SIG-M5 treated with dmso at 0.1 percent for 504 hours (cell line): ENCODE measurements at regions not wholly inside any gene's neighbourhood (a gene's known extent, or its start where the extent isn't known, plus 50 kb on each side); places are given as distances from the start of the nearest gene placed in this dataset.
"Not testable (repeated sequence)": the region's sequence is repeated elsewhere in the genome, so short reads cannot be mapped to it uniquely, and the experiment has no call there.

Experiments used
- DNase-seq: peaks from one replicate; lab custom pipeline; 2025; ENCODE audit not compliant: unreplicated experiment; lab: John Stamatoyannopoulos, UW

DNA sequence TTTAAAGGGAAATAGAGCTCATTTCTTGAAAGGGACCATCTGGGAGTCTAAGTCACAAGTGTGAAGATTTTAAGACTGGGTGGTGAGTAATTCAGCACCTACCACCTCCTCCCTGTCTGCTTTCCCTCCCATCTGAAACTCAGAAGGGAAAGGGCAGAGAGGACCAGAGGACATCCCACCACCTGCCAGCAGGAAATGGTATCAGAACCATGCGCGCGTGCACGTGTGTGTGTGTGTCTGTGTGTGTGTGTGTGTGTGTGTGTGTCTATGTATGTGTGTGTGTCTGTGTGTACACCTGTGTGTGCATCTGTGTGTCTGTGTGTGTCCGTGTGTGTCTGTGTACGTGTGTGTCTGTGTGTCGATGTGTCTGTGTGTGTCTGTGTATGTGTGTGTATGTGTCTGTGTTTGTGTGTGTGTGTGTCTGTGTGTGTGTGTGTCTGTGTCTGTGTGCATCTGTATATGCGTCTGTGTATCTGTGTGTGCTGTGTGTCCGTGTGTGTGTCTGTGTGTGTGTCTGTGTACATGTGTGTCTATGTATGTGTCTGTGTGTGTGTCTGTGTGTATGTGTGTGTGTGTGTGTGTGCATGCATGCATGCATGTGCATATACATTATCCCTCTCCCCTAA is 76.8 kb downstream of the ZFP36L2 start:
- DNase-seq = no peak

- DNase-seq = no peak
Measured at GRCh38 chr2:43146083-43146482, 80.3 kb downstream of the ZFP36L2 start.

DNA sequence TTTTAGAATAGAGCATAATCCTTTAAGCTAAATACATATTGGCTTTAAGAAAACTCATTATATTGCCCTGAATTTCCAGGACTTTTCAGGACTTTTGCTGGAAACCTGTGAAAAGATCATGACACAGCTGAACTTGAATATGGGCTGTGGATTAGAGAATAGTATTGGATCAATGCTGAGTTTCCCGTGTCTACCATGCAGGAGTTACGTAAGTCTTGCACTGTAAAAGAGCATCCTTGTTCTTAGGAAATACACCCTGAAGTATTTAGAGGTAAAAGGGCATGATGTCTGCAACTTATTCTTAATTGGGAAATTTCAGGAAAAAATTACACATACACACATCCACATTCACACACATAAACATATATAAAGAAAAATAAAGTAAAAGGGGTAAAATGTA is 82.1 kb downstream of the ZFP36L2 start:
- peak; percentile 83 for DNase-seq

DNA sequence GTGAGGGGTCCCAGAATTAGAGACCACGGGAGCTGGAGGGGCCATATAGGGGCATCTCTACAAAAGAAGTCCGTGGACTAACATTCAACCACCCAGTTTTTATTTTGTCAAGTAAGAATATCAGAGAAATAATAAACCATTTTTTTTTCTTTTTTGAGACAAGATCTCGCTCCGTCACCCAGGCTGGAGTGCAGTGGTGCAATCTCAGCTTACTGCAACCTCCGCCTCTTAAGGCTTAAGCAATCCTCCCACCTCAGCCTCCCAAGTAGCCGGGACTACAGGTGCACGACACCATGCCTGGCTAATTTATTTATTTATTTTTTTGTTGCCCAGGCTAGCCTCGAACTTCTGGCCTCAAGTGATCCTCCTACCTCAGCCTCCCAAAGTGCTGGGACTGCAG is 82.7 kb downstream of the ZFP36L2 start:
- DNase-seq = no peak

DNA sequence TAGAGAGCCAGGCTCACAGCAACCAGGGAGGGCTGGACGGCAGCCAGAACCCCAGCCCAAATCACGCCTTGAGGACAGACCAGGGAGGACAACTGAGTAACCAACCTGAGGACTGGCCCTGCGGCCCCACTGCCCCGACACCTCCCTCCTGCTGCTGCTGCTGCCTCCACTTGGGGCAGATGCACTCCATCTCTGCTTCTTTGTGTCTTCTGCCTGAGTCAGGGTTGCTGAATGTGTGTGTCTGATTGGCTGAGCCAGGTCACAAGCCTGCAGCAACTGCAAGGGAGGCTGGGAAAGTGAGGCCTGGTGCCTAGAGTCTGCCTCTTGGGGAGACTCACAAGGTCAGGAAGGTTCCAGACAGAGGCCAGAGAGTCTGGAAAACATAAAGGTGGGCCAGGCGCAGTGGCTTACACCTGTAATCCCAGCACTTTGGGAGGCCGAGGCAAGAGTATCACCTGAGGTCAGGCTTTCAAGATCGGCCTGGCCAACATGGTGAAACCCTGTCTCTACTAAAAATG is 83.4 kb downstream of the ZFP36L2 start:
- DNase-seq = no peak

DNA sequence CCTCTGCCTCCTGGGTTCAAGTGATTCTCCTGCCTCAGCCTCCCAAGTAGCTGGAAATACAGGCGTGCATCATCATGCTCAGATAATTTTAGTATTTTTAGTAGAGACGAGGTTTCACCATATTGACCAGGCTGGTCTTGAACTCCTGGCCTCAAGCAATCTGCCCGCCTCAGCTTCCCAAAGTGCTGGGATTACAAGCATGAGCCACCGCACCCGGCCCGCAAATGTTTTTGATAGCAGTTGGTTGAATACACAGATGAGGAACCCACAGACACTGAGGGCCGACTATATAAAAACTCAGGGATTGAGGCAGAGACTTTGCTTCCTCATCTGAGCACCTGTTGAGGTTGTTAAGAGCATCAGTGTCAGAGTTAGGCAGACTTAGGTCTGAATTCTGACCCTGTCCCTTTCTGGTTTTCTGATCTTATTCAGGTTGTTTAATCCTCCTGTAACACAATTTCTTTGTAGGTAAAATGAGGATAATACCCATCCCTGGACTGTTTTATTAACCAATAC is 84.7 kb downstream of the ZFP36L2 start:
- not testable (repeated sequence) for DNase-seq

DNA sequence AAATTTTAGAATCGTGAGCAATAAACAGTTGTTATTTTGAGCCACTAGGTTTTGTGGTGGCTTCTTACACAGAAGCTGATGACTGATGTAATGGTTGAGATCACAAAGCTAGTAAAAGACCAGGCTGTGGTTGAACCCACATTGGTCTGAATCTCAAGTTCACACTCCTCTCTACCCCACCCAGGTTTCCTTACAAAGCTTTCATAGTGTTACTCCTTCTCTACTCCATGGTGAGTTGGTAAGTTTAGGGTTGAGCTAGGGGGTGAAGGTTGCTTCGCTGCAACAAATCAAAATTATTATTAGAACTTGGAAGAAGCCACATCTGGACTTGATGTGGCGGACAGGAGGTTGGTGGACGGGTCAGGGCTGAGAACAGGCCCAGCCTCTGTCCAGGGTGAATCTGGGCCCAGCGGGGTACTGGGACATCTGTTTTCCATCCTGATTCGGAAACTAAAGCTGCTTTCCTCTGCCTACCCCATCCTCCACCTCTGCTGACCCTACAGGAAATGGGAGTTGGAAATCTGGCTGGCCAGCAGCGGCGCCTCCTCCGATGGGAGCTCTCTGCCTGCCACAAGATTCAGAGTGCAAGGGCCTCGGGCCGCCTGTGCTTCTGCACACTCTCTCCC is 86.3 kb downstream of the ZFP36L2 start:
- no peak for DNase-seq

DNA sequence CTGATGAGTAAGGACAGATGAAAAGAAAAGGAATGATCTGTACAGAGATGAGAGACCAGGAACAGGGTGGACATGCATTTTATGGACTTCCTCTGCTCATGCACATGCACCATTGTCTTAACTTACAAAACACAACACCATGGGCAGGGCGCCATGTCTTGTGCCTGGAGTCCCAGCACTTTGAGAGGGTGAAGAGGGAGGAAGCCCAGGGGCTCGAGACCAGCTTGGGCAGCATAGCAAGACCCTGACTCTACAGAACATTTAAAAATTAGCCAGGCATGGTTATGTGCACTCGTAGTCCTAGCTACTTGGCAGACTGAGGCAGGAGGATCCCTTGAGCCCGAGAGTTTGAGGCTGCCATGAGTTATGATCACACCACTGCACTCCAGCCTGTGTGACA is 86.9 kb downstream of the ZFP36L2 start:
- DNase-seq = no peak

DNA sequence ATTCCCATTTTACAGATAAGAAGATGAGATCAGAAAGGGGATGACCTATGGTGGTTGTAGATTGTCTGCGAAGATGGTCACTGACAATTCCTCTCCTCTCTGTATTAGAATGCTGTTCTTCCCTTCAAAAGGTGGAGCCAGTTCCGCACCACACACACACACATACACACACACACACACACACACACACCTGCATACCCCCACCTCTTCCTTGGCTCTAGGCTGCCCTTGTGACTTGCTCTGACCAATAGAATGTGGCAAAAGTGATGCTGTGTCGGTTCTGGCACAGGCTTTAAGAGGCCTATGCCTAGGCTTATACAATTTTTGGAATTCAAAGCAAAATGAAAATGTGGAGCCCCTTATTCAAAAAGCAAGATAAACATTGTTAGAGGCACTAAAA is 88.0 kb downstream of the ZFP36L2 start:
- DNase-seq = no peak

DNA sequence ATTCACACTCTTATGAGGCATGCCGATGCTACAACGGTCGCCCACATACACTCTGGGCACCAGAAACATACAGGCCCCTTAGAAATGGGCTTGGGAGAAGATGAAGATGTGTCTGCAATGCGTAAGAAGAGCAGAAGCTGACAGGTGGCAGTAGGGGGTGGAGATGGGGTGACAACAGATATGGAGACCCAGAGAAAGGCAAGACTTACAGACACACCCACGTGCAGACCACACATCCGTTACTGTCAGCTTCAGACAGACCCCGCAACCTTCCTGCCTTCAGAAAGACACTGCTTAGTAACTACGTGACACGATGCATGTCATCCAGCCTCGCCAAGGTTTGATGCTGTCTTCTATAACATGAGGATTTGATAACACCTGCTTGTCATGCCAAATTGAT is 89.5 kb downstream of the ZFP36L2 start:
- no peak for DNase-seq

DNA sequence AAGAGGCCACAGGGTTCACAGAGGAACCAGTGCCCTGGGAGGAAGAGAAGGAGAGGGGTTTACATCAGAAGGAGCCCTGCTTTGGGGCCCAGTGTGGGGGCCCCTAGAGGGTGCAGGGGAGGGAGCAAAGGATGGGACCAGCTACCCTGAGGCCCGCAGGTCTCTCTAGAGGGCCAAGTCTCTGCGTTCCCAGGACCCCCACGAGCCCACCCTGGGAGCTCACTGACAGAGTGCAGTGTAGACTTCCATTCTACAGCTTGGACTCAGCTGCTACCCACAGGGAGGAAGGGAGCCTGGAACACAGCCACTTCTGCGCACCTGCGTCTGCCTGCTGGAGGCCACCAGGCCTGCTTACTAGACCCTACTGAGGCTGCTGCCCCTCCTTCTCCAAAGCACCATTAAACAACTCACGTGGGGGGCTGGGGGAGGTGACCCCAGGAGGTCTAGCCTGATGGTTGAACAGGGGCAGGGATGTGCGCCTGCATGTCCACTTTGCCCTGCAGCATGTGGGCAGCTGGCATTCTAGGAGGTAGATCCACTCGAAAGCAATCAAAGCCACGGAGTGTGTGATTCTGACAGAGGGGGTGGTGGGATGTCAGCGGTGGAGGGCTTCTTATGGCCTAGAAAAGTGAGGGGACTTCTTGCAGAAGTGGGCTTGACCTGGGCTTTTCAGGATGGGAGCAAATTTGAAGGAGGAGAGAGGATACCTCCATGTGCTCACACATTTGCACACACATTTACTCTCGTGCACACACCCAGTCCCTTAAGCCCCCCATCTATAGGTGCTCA is 90.2 kb downstream of the ZFP36L2 start:
- DNase-seq = peak; percentile 39

- DNase-seq = peak; percentile 39
Measured at GRCh38 chr2:43135583-43135982, 90.8 kb downstream of the ZFP36L2 start.

GRCh38 chr2:43134571-43134889 is 91.9 kb downstream of the ZFP36L2 start:
- DNase-seq = no peak

DNA sequence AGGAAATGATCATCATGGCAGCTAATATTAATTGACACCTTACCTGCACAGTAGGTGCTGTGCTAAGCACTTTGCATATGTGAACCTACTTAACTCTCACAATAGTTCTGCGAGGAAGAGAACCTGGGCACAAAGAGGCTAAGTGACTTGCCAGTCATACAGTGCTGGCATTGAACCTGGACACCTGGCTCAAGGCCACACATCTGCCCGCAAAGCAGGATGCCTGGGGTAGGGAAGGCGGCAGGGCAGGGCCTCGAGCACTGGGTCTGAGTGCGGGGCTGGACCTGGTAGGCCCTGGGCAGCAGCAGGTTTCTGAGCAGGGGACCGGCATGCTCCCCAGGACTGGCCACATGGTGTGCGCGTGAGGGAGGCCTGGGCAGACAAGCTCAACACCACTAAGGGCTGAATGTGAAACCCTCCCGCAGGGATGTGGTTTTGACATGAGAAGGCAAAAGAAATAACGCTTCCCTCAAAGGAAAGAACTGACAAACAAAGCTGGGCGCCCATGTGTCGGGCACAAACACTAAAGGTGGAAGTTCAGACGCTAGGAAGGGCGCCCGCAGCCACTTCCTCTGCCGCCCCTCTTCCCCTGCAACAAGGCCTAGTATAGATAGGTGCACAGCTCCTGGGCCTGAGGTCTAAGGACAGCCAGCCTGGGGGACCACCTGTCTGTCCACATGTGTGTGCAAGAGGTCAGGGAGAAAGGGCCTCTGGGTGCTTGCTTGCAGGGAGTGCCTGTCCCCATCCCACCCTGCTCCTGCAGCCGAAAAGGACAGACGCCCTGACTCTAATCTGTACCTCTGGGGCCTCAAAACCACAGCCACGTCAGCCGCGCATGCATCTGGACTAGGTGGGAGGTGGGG is 92.5 kb downstream of the ZFP36L2 start:
- DNase-seq = peak; percentile 98

DNA sequence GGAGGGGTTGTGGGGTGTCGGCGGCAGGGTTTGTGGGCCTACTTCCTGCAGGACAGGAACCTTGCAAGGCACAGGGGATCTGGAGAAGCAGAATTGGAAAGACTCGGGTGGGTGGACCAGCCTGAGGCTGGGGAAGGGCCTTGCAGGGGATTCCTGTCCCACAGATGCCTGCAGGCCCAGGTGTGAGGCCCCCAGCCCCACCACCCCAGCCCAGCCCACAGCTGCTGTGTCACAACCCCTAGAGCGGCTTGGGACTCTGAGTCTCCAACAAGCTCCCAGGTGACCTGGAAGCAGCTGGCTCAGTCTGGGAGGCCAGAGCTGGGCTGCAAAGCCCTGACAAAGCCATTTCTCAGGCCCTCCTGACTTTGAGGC is 93.1 kb downstream of the ZFP36L2 start:
- DNase-seq = no peak

- peak; percentile 97 for DNase-seq
Measured at GRCh38 chr2:43132683-43133301, 93.6 kb downstream of the ZFP36L2 start.

- peak; percentile 74 for DNase-seq
Measured at GRCh38 chr2:43131890-43132682, 94.3 kb downstream of the ZFP36L2 start.

- DNase-seq = peak; percentile 97
Measured at GRCh38 chr2:43131051-43131889, 95.1 kb downstream of the ZFP36L2 start.

GRCh38 chr2:43130548-43130875 is 95.9 kb downstream of the ZFP36L2 start:
- no peak for DNase-seq
